SJSA1 (cell line): ENCODE measurements at regions not wholly inside any gene's neighbourhood (a gene's known extent, or its start where the extent isn't known, plus 50 kb on each side); places are given as distances from the start of the nearest gene placed in this dataset.
"Not testable (repeated sequence)": the region's sequence is repeated elsewhere in the genome, so short reads cannot be mapped to it uniquely, and the experiment has no call there.

Source experiments
- DNase-seq, 2 experiments: peaks; one replicate each; pipeline ENCODE4 v3.0.0-alpha.2; 2015 to 2020; ENCODE audit warnings: low spot score in 2 of 2, low read depth in 1 of 2
- H3K27ac ChIP-seq: fragments of 250-450 bp; sonication (Bioruptor Pico); 2 replicates; pipeline ENCODE4 v1.5.1; 2020; ENCODE audit warnings: mild to moderate bottlenecking, moderate library complexity
- H3K27me3 ChIP-seq: fragments of 250-450 bp; sonication (Bioruptor Pico); replicated peaks from 2 replicates; pipeline ENCODE4 v1.5.1; 2020; ENCODE audit warnings: mild to moderate bottlenecking, moderate library complexity
- H3K36me3 ChIP-seq: fragments of 250-450 bp; sonication (Bioruptor Pico); 2 replicates; pipeline ENCODE4 v1.5.1; 2020; ENCODE audit warnings: mild to moderate bottlenecking
- H3K4me1 ChIP-seq: fragments of 250-450 bp; sonication (Bioruptor Pico); replicated peaks from 2 replicates; pipeline ENCODE4 v1.6.1; 2021; ENCODE audit warnings: mild to moderate bottlenecking
- H3K4me3 ChIP-seq: fragments of 250-450 bp; sonication (Bioruptor Pico); 2 replicates; pipeline ENCODE4 v1.5.1; 2020; ENCODE audit warnings: mild to moderate bottlenecking
- H3K9me3 ChIP-seq: fragments of 250-450 bp; sonication (Bioruptor Pico); replicated peaks from 2 replicates; pipeline ENCODE4 v1.5.1; 2020; ENCODE audit warnings: mild to moderate bottlenecking

DNA sequence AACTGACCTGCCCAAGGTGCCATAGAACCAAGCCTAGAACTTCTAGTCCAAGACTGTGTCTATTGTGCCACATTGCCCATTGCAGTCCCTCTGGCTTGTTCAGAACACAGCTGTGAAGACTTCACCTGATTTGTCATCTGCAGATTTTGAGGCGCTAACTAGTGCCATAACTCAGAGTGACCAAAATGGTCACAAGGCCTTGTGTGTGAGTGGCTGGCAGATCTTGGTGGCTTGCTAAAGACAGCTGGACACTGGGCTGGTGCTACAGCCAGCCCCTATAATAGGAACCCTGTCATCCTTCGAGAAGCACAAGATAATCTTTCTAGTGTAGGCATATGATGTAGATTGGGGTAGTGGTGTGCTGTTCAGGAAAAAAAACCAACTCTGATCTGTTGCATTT, 63.7 kb upstream of the IFNLR1 start:
- H3K27ac ChIP-seq: no peak overlapping the region
- no peaks in the 10 kb centered on the region for H3K36me3 ChIP-seq
- 0 out of 2 replicates have a peak, but pooled peaks cover 2% of the 10 kb centered on the region for H3K27me3 ChIP-seq
- no peaks in the 10 kb centered on the region; the same call in 1 of the 2 replicates for H3K4me1 ChIP-seq
- DNase-seq: no peak
- H3K4me3 ChIP-seq: no peak overlapping the region
- no peaks in the 10 kb centered on the region; the same call in 1 of the 2 replicates for H3K9me3 ChIP-seq

DNA sequence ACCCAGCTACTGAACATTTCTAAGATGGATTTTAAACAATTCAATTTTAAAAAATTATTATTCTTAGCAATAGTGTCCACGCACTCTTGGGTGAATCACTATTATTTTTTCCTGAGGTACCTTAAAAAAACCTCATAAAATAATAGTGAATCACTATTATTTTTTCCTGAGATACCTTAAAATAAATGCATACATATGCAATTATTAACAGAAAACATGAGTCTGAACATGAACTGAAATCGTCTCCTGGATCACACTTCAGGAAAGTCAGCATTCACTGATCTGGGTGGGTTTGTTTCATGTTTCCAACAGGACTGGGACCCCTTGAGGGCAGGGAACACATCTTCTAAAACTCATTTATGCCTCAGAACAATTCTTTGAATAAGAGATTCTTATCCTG, 63.1 kb upstream of the IFNLR1 start:
- no peaks in the 10 kb centered on the region for H3K36me3 ChIP-seq
- no peaks in the 10 kb centered on the region; the same call in 1 of the 2 replicates for H3K9me3 ChIP-seq
- 0 out of 2 replicates have a peak, but pooled peaks cover 2% of the 10 kb centered on the region for H3K27me3 ChIP-seq
- no peak for DNase-seq
- no peaks in the 10 kb centered on the region; the same call in 1 of the 2 replicates for H3K4me1 ChIP-seq
- H3K4me3 ChIP-seq: no peak overlapping the region
- H3K27ac ChIP-seq: no peak overlapping the region

DNA sequence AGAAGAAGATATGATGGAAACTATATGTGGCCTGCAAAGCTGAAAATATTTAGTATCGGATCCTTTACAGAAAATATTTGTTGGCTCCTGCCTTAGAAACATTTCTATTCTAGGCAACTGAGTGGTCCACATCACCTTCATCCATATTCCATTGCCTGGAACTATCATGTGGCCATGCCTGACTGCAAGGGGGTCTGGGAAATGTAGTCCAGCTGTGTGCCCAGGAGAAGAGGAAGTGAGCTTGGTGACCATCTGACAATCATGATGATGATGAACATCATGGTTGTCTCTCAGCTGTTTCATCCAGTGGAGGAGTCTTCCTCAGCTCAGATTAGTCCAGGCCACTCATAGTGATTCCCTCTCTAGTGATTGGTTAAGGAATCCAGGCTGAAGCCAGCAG, 61.8 kb upstream of the IFNLR1 start:
- Histone ChIP-seq H3K4me1 (no peaks in the 10 kb centered on the region; the same call in 1 of the 2 replicates), H3K9me3 (no peaks in the 10 kb centered on the region; the same call in 1 of the 2 replicates), H3K27me3 (0 out of 2 replicates have a peak, but pooled peaks cover 2% of the 10 kb centered on the region), H3K36me3 (no peaks in the 10 kb centered on the region), H3K4me3 (no peak overlapping the region), H3K27ac (no peak overlapping the region)
- no peak for DNase-seq

DNA sequence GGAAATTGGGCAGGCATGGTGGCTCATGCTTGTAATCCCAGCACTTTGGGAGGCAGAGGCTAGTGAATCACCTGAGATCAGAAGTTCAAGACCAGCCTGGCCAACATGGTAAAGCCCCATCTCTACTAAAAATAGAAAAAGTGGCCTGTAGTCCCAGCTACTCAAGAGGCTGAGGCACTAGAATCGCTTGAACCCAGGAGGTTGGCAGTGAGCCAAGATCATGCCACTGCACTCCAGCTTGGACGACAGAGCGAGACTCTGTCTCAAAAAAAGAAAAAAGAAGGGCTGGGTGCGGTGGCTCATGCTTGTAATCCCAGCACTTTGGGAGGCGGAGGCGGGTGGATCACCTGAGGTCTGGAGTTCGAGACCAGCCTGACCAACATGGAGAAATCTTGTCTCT, 60.2 kb upstream of the IFNLR1 start:
- H3K9me3 ChIP-seq, H3K27me3 ChIP-seq, H3K36me3 ChIP-seq, H3K4me3 ChIP-seq, DNase-seq, H3K27ac ChIP-seq, H3K4me1 ChIP-seq: not testable (repeated sequence)

DNA sequence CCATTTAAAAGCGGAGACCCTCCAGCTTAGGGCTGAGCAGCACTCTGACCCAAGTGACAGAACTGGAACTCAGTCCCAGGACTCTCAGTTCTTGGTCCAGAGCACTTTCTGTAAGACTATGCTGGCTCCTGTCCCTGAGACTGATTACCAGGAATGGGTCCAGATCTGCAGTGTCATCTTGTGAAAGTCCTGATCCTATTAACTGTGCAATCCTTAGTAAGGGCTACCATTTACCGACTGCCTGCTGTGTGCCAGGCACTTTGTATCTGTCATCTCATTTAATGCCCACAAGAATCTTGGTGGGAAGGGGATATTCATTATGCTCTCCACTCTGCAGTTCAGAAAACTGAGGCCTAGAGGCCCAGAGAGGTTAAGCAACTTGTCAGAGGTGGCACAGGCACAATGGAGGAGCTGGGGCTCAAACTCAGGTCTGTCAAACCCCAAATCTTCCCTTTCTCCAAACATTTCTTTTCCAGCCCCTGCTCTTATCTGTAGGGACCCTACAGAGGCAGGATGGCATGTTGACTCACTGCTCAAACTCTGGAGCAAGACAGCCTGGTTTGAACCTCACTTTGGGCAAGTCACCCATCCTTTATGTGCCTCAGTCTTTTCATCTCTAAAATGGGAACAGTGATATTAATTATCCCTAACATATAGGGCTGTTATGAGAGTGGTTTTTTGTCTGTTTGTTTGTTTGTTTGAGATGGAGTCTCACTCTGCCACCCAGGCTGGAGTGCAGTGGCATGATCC, 57.6 kb upstream of the IFNLR1 start:
- Histone ChIP-seq H3K27me3 (no peaks in the 10 kb centered on the region), H3K4me1 (no peaks in the 10 kb centered on the region), H3K36me3 (no peaks in the 10 kb centered on the region), H3K27ac (no peak overlapping the region), H3K4me3 (no peak overlapping the region), H3K9me3 (no peaks in the 10 kb centered on the region; the same call in 1 of the 2 replicates)
- no peak for DNase-seq

DNA sequence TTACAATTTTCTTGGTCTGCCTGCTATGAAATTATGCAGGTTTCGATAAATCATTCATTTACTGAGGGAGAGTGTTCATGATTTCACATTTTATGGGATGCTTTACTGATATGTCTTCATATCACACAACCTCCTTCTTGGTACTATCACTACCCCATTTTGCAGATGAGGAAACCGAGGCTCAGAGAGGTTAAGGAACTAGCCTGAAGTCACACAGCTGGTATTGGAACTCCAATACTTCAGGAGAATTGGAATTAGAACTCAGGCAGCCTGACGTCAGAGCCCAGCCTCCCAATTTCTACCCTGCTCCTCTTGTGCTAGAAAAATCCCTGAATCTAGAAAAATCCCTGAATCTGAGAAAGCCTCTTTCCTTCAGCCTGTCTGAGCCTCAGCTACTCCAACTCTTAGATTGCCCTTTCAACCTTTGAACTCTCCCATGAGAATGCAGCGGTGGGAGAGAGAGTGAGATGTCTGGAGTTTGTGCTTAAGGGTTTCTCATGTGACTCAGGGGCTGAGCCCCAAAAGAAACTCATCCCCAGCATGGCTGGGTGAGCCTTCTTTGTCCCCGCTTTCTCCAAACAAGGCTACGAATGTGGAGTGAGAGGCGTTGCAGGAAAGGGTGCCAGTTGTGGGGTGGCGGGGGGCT, 50.8 kb upstream of the IFNLR1 start:
- Histone ChIP-seq H3K27ac (no peak overlapping the region; the same call in 1 of the 2 replicates), H3K4me1 (peaks cover 17% of the 10 kb centered on the region), H3K9me3 (no peaks in the 10 kb centered on the region), H3K36me3 (no peaks in the 10 kb centered on the region), H3K27me3 (no peaks in the 10 kb centered on the region), H3K4me3 (no peak overlapping the region)
- DNase-seq: no peak

DNA sequence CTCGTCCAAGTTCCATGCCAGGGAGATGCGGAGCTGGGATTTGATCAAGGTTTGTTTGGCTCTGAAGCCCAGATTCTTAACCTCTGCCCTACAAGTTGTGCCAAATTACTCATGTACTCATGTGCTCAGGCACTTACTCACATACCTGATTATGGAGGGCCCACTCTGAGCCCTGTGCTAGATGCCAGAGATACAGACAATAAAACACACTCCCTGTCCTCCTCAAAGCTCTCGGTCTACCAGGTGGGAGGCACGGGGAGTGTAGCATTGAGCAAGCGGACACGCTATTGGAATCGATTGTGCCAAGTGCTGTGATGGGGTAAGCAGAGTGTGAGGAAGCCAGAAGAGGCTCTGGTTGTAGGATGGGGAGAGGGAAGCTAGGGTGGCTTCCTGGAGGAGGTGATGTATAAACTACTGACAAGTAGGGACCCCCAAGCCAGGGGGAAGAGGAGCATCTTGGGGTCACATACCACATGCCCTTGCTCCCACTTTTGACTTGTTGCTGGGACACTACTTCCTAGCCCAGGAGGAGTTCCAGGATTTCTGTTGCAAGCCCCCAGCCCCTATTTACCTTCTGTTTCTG, 49.8 kb upstream of the IFNLR1 start:
- Histone ChIP-seq H3K27me3 (no peaks in the 10 kb centered on the region), H3K4me3 (no peak overlapping the region), H3K36me3 (no peaks in the 10 kb centered on the region), H3K9me3 (no peaks in the 10 kb centered on the region), H3K27ac (no peak overlapping the region), H3K4me1 (peaks cover 17% of the 10 kb centered on the region)
- no peak for DNase-seq
